ENCODE measurements at regions not wholly inside any gene's neighbourhood (a gene's known extent, or its start where the extent isn't known, plus 50 kb on each side); places are given as distances from the start of the nearest gene placed in this dataset.

GRCh38 chr13:44120849-44121755, 241.4 kb downstream of the LACC1 start:
- TF ChIP-seq EP300 (IDR thresholded peaks at IDR 0.05) = no peak
- TF ChIP-seq CTCF (IDR thresholded peaks at IDR 0.05) = no peak
- TF ChIP-seq POLR2AphosphoS5 (IDR thresholded peaks at IDR 0.05) = no peak
